HG02571 (cell line): ENCODE measurements at regions not wholly inside any gene's neighbourhood (a gene's known extent, or its start where the extent isn't known, plus 50 kb on each side); places are given as distances from the start of the nearest gene placed in this dataset.

Experiments
- ATAC-seq: cut with Tn5 transposase; IDR thresholded peaks from one replicate; pipeline ENCODE4 v1.9.1; 2021; ENCODE audit warnings: mild to moderate bottlenecking, moderate library complexity; ENCODE audit not compliant: unreplicated experiment

- ATAC-seq = no peak
These were observed 97.3 kb downstream of the ARL6IP6 start for GRCh38 chr2:152815634-152816257.

DNA sequence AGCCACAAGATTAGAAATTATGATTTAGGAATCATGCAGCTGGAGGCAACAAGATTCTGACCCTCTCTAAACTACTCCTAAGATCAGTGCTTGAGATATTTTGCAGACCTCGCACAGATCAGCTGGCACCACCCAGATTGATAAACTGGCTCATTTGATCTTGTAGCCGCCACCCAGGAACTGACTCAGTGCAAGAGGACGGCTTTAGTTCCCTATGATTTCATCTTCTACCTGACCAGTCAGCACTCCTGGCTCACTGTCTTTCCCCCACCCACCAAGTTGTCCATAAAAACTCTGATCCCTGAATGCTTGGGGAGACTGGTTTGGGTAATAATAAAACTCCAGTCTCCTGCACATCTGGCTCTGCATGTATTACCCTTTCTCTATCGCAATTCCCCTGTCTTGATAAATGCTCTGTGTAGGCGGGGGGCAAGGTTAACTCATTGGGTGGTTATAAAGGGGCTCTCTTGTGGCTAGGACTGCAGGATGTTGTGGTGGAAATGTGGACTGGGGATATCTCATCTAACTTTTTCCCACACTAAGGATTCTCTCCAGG lies 96.1 kb downstream of the ARL6IP6 start:
- no peak for ATAC-seq

GRCh38 chr2:152813351-152813750 lies 94.9 kb downstream of the ARL6IP6 start:
- no peak for ATAC-seq
